Loucy (cell line): ENCODE measurements at regions not wholly inside any gene's neighbourhood (a gene's known extent, or its start where the extent isn't known, plus 50 kb on each side); places are given as distances from the start of the nearest gene placed in this dataset.

ENCODE experiments used
- H2AFZ ChIP-seq: fragments of 200-600 bp; sonication (generic); 2 replicates; pipeline ENCODE4 v1.6.0; 2016; ENCODE audit warnings: antibody characterized with exemption, mild to moderate bottlenecking, low read length, moderate library complexity
- H3F3A ChIP-seq: fragments of 200-600 bp; 2 replicates; pipeline ENCODE4 v1.6.0; 2016; ENCODE audit warnings: antibody characterized with exemption, low read depth, mild to moderate bottlenecking
- H3K27me3 ChIP-seq: fragments of 200-600 bp; sonication (generic); 2 replicates; pipeline ENCODE4 v1.6.1; 2014; ENCODE audit warnings: low read length, mild to moderate bottlenecking; ENCODE audit not compliant: insufficient read depth, poor library complexity, severe bottlenecking
- H3K36me3 ChIP-seq: fragments of 200-600 bp; sonication (generic); 2 replicates; pipeline ENCODE4 v1.6.1; 2016; ENCODE audit warnings: low read length; ENCODE audit not compliant: insufficient read depth
- H3K4me1 ChIP-seq: fragments of 200-600 bp; sonication (generic); 2 replicates; pipeline ENCODE4 v1.5.1; 2014; ENCODE audit warnings: low read length, mild to moderate bottlenecking; ENCODE audit not compliant: insufficient read depth, poor library complexity, severe bottlenecking
- H3K4me2 ChIP-seq: fragments of 200-600 bp; sonication (generic); 2 replicates; pipeline ENCODE4 v1.6.0; 2014; ENCODE audit warnings: antibody characterized with exemption, low read length, low read depth, mild to moderate bottlenecking; ENCODE audit not compliant: poor library complexity, severe bottlenecking
- H3K4me3 ChIP-seq: fragments of 200-600 bp; sonication (generic); 2 replicates; pipeline ENCODE4 v1.5.1; 2014; ENCODE audit warnings: low read length, mild to moderate bottlenecking, mixed read lengths; ENCODE audit not compliant: poor library complexity, severe bottlenecking
- H3K79me2 ChIP-seq: fragments of 200-600 bp; sonication (generic); 2 replicates; pipeline ENCODE4 v1.6.1; 2014; ENCODE audit warnings: low read length; ENCODE audit not compliant: insufficient read depth
- H3K9ac ChIP-seq: fragments of 200-600 bp; sonication (generic); 2 replicates; pipeline ENCODE4 v1.6.0; 2014; ENCODE audit warnings: mild to moderate bottlenecking, low read depth, low read length, moderate library complexity; ENCODE audit not compliant: poor library complexity, severe bottlenecking
- H3K9me2 ChIP-seq: fragments of 200-600 bp; sonication (generic); replicated peaks from 2 replicates; pipeline ENCODE4 v1.6.1; 2016; ENCODE audit warnings: low read depth, low read length, mixed read lengths
- H3K9me3 ChIP-seq: fragments of 200-600 bp; sonication (generic); 2 replicates; pipeline ENCODE4 v1.6.1; 2014; ENCODE audit warnings: mild to moderate bottlenecking, antibody characterized with exemption, low read length, low read depth; ENCODE audit not compliant: insufficient read depth
- H4K20me1 ChIP-seq: fragments of 200-600 bp; sonication (generic); 2 replicates; pipeline ENCODE4 v1.6.0; 2014; ENCODE audit warnings: antibody characterized with exemption, low read length, mild to moderate bottlenecking; ENCODE audit not compliant: insufficient read depth, poor library complexity, severe bottlenecking
- EZH2phosphoT487 ChIP-seq: fragments of 200-600 bp; IDR thresholded peaks from 2 replicates; pipeline ENCODE4 v1.6.1; 2018; ENCODE audit warnings: antibody characterized with exemption, mild to moderate bottlenecking, moderate library complexity, borderline replicate concordance
- TF ChIP-seq, protein P1 (sequence below): fragments of 200-600 bp; sonication (generic); conservative IDR thresholded peaks from 2 replicates; pipeline ENCODE4 v1.5.1; 2014; ENCODE audit warnings: mild to moderate bottlenecking, antibody characterized with exemption, low read length

DNA sequence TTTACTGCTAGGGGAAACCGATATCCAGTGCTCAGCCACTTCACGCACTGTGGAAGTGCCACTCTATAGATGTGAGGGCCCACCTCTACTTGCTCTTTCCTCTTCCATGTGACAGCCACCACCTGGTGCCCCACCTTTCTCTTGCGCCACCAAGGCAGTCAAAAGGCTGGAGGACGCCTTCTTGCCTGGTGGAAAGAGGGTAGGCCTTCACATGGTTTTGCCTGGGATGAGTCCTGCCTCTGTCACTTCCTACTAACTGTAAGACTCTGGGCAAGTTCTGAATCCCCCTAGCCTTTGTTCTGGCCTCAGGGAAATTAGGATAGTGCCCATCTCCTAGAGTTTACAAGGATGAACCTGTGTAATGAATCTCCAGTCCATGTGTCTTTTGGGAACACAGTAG is 66.1 kb upstream of the ODC1 start:
- no peak overlapping the region for H3K4me3 ChIP-seq
- H4K20me1 ChIP-seq, result no peaks in the 10 kb centered on the region
- H2AFZ ChIP-seq, result no peak overlapping the region
- no peaks in the 10 kb centered on the region for H3F3A ChIP-seq
- H3K27me3 ChIP-seq, result peaks cover 4% of the 10 kb centered on the region
- no peaks in the 10 kb centered on the region for H3K4me1 ChIP-seq
- no peaks in the 10 kb centered on the region for H3K9me2 ChIP-seq
- no peaks in the 10 kb centered on the region for H3K36me3 ChIP-seq
- no peaks in the 10 kb centered on the region for H3K79me2 ChIP-seq
- peaks cover 11% of the 10 kb centered on the region for H3K9me3 ChIP-seq
- TF ChIP-seq, protein P1, sequence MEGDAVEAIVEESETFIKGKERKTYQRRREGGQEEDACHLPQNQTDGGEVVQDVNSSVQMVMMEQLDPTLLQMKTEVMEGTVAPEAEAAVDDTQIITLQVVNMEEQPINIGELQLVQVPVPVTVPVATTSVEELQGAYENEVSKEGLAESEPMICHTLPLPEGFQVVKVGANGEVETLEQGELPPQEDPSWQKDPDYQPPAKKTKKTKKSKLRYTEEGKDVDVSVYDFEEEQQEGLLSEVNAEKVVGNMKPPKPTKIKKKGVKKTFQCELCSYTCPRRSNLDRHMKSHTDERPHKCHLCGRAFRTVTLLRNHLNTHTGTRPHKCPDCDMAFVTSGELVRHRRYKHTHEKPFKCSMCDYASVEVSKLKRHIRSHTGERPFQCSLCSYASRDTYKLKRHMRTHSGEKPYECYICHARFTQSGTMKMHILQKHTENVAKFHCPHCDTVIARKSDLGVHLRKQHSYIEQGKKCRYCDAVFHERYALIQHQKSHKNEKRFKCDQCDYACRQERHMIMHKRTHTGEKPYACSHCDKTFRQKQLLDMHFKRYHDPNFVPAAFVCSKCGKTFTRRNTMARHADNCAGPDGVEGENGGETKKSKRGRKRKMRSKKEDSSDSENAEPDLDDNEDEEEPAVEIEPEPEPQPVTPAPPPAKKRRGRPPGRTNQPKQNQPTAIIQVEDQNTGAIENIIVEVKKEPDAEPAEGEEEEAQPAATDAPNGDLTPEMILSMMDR, result no peak
- no peak for TF ChIP-seq EZH2phosphoT487
- no peak overlapping the region for H3K4me2 ChIP-seq
- no peak overlapping the region for H3K9ac ChIP-seq

DNA sequence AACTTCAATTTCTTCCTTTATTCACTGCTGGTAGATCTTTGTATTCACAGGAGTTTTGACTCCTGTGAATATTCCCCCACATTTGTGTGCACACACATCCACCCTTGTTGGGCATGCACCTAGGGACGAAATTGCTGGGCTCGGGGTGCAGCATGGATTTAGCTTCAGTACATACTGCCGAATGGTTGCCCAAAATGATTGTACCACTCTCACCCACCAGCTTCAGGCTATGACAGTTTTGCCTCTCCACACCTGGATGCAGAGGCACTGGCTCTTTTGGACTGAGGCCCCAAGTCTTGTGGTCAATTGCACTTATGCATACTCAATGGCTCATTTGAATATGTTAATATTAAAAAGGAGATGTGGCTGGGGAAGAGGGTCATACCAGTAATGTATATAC is 65.1 kb upstream of the ODC1 start:
- H3K4me3 ChIP-seq, result no peak overlapping the region
- TF ChIP-seq EZH2phosphoT487, result no peak
- TF ChIP-seq, protein P1, result no peak
- peaks cover 11% of the 10 kb centered on the region for H3K9me3 ChIP-seq
- H3K9ac ChIP-seq, result no peak overlapping the region
- no peak overlapping the region for H2AFZ ChIP-seq
- H3K4me1 ChIP-seq, result no peaks in the 10 kb centered on the region
- H3K27me3 ChIP-seq, result peaks cover 5% of the 10 kb centered on the region
- H3K36me3 ChIP-seq, result no peaks in the 10 kb centered on the region
- no peaks in the 10 kb centered on the region for H3F3A ChIP-seq
- H3K9me2 ChIP-seq, result no peaks in the 10 kb centered on the region
- no peaks in the 10 kb centered on the region for H4K20me1 ChIP-seq
- no peaks in the 10 kb centered on the region for H3K79me2 ChIP-seq
- no peak overlapping the region for H3K4me2 ChIP-seq

DNA sequence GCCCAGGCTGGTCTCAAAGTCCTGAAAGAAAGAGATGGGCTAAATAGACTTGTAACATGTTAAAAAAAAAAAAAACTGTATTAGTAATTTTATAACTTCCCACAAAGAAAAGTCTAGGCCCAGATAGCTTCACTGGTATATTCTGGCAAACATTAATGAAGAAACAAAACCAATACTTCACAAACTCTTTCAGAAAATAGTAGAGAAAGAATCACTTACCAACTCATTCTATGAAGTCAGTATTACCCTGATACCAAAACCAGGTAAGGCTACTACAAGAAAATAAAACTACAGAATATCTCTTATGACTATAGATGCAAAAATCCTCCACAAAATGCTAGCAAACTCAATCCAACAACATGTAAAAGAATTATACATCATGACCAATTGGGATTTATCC is 59.9 kb upstream of the ODC1 start:
- H3K9me3 ChIP-seq, result no peaks in the 10 kb centered on the region
- H4K20me1 ChIP-seq, result no peaks in the 10 kb centered on the region
- H2AFZ ChIP-seq, result no peak overlapping the region
- H3K4me3 ChIP-seq, result no peak overlapping the region
- no peak overlapping the region for H3K9ac ChIP-seq
- H3K27me3 ChIP-seq, result peaks cover 4% of the 10 kb centered on the region
- no peaks in the 10 kb centered on the region for H3K4me1 ChIP-seq
- no peaks in the 10 kb centered on the region for H3F3A ChIP-seq
- H3K4me2 ChIP-seq, result no peak overlapping the region
- H3K9me2 ChIP-seq, result no peaks in the 10 kb centered on the region
- no peaks in the 10 kb centered on the region for H3K36me3 ChIP-seq
- TF ChIP-seq EZH2phosphoT487, result no peak
- TF ChIP-seq, protein P1, result no peak
- no peaks in the 10 kb centered on the region for H3K79me2 ChIP-seq
